Loucy (cell line): ENCODE measurements at regions not wholly inside any gene's neighbourhood (a gene's known extent, or its start where the extent isn't known, plus 50 kb on each side); places are given as distances from the start of the nearest gene placed in this dataset.

ENCODE experiments used
- H2AFZ ChIP-seq: fragments of 200-600 bp; sonication (generic); 2 replicates; pipeline ENCODE4 v1.6.0; 2016; ENCODE audit warnings: antibody characterized with exemption, mild to moderate bottlenecking, low read length, moderate library complexity
- H3F3A ChIP-seq: fragments of 200-600 bp; 2 replicates; pipeline ENCODE4 v1.6.0; 2016; ENCODE audit warnings: antibody characterized with exemption, low read depth, mild to moderate bottlenecking
- H3K27me3 ChIP-seq: fragments of 200-600 bp; sonication (generic); 2 replicates; pipeline ENCODE4 v1.6.1; 2014; ENCODE audit warnings: low read length, mild to moderate bottlenecking; ENCODE audit not compliant: insufficient read depth, poor library complexity, severe bottlenecking
- H3K36me3 ChIP-seq: fragments of 200-600 bp; sonication (generic); 2 replicates; pipeline ENCODE4 v1.6.1; 2016; ENCODE audit warnings: low read length; ENCODE audit not compliant: insufficient read depth
- H3K4me1 ChIP-seq: fragments of 200-600 bp; sonication (generic); 2 replicates; pipeline ENCODE4 v1.5.1; 2014; ENCODE audit warnings: low read length, mild to moderate bottlenecking; ENCODE audit not compliant: insufficient read depth, poor library complexity, severe bottlenecking
- H3K4me2 ChIP-seq: fragments of 200-600 bp; sonication (generic); 2 replicates; pipeline ENCODE4 v1.6.0; 2014; ENCODE audit warnings: antibody characterized with exemption, low read length, low read depth, mild to moderate bottlenecking; ENCODE audit not compliant: poor library complexity, severe bottlenecking
- H3K4me3 ChIP-seq: fragments of 200-600 bp; sonication (generic); 2 replicates; pipeline ENCODE4 v1.5.1; 2014; ENCODE audit warnings: low read length, mild to moderate bottlenecking, mixed read lengths; ENCODE audit not compliant: poor library complexity, severe bottlenecking
- H3K79me2 ChIP-seq: fragments of 200-600 bp; sonication (generic); 2 replicates; pipeline ENCODE4 v1.6.1; 2014; ENCODE audit warnings: low read length; ENCODE audit not compliant: insufficient read depth
- H3K9ac ChIP-seq: fragments of 200-600 bp; sonication (generic); 2 replicates; pipeline ENCODE4 v1.6.0; 2014; ENCODE audit warnings: mild to moderate bottlenecking, low read depth, low read length, moderate library complexity; ENCODE audit not compliant: poor library complexity, severe bottlenecking
- H3K9me2 ChIP-seq: fragments of 200-600 bp; sonication (generic); replicated peaks from 2 replicates; pipeline ENCODE4 v1.6.1; 2016; ENCODE audit warnings: low read depth, low read length, mixed read lengths
- H3K9me3 ChIP-seq: fragments of 200-600 bp; sonication (generic); 2 replicates; pipeline ENCODE4 v1.6.1; 2014; ENCODE audit warnings: mild to moderate bottlenecking, antibody characterized with exemption, low read length, low read depth; ENCODE audit not compliant: insufficient read depth
- H4K20me1 ChIP-seq: fragments of 200-600 bp; sonication (generic); 2 replicates; pipeline ENCODE4 v1.6.0; 2014; ENCODE audit warnings: antibody characterized with exemption, low read length, mild to moderate bottlenecking; ENCODE audit not compliant: insufficient read depth, poor library complexity, severe bottlenecking
- EZH2phosphoT487 ChIP-seq: fragments of 200-600 bp; IDR thresholded peaks from 2 replicates; pipeline ENCODE4 v1.6.1; 2018; ENCODE audit warnings: antibody characterized with exemption, mild to moderate bottlenecking, moderate library complexity, borderline replicate concordance
- TF ChIP-seq, protein P1 (sequence below): fragments of 200-600 bp; sonication (generic); conservative IDR thresholded peaks from 2 replicates; pipeline ENCODE4 v1.5.1; 2014; ENCODE audit warnings: mild to moderate bottlenecking, antibody characterized with exemption, low read length

- Histone ChIP-seq H3K4me2 (no peak overlapping the region), H3K36me3 (no peaks in the 10 kb centered on the region), H3K27me3 (no peaks in the 10 kb centered on the region), H3K4me3 (no peak overlapping the region), H3F3A (no peaks in the 10 kb centered on the region), H4K20me1 (no peaks in the 10 kb centered on the region), H2AFZ (no peak overlapping the region), H3K9me2 (no peaks in the 10 kb centered on the region), H3K79me2 (no peaks in the 10 kb centered on the region), H3K9ac (no peak overlapping the region), H3K4me1 (peaks cover 66% of the 10 kb centered on the region), H3K9me3 (no peaks in the 10 kb centered on the region)
- TF ChIP-seq EZH2phosphoT487 = no peak
- TF ChIP-seq, protein P1, sequence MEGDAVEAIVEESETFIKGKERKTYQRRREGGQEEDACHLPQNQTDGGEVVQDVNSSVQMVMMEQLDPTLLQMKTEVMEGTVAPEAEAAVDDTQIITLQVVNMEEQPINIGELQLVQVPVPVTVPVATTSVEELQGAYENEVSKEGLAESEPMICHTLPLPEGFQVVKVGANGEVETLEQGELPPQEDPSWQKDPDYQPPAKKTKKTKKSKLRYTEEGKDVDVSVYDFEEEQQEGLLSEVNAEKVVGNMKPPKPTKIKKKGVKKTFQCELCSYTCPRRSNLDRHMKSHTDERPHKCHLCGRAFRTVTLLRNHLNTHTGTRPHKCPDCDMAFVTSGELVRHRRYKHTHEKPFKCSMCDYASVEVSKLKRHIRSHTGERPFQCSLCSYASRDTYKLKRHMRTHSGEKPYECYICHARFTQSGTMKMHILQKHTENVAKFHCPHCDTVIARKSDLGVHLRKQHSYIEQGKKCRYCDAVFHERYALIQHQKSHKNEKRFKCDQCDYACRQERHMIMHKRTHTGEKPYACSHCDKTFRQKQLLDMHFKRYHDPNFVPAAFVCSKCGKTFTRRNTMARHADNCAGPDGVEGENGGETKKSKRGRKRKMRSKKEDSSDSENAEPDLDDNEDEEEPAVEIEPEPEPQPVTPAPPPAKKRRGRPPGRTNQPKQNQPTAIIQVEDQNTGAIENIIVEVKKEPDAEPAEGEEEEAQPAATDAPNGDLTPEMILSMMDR = no peak
These were observed 178.8 kb upstream of the PFKP start for GRCh38 chr10:2888403-2889004.

DNA sequence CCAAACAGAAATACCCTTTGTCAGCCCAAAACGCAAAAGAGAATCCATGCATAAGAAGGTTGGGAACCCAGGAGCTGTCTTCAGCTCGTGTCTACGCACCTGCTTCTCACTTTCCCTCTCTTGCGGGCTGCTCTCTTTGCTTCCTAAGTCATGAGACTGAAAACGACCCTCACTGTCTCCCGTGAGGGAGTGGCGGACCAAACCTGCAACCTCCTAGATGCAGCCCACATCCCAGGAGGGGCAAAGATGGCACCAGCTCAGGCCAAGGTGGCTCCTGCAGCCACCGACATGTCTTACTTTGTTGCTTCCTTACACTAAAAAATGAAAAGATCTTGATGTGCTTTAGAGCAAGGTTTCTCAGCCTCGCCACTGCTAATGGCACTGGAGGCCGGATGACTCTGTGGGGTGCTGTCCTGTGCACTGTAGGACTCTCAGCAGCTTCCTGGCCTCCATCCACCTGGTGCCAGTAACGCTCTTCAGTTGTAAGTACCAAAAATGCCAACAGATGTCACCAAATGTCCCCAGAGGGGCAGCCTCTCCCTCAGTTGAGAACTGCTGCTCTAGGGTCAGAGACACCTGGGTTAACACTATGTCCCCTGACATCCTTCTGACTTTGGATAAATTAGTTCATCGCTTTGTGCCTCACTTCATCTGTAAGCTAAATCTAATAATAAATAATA, 179.8 kb upstream of the PFKP start:
- H3K79me2 ChIP-seq = no peaks in the 10 kb centered on the region
- no peaks in the 10 kb centered on the region for H3K9me3 ChIP-seq
- no peaks in the 10 kb centered on the region for H4K20me1 ChIP-seq
- no peak for TF ChIP-seq EZH2phosphoT487
- TF ChIP-seq, protein P1 = peak; percentile 72
- H3K9ac ChIP-seq = peak overlapping the region; percentile 69
- H3K4me1 ChIP-seq = peaks cover 76% of the 10 kb centered on the region
- no peak overlapping the region for H2AFZ ChIP-seq
- no peaks in the 10 kb centered on the region for H3K36me3 ChIP-seq
- no peaks in the 10 kb centered on the region for H3K9me2 ChIP-seq
- no peak overlapping the region for H3K4me2 ChIP-seq
- H3K27me3 ChIP-seq = no peaks in the 10 kb centered on the region
- no peaks in the 10 kb centered on the region for H3F3A ChIP-seq
- H3K4me3 ChIP-seq = no peak overlapping the region

- TF ChIP-seq, protein P1 = no peak
- TF ChIP-seq EZH2phosphoT487 = no peak
- no peak overlapping the region for H3K4me3 ChIP-seq
- H3K79me2 ChIP-seq = no peaks in the 10 kb centered on the region
- H3F3A ChIP-seq = no peaks in the 10 kb centered on the region
- H3K9ac ChIP-seq = peak overlapping the region; percentile 69
- peak overlapping the region; percentile 65 for H3K4me2 ChIP-seq
- no peaks in the 10 kb centered on the region for H3K9me2 ChIP-seq
- H3K4me1 ChIP-seq = peaks cover 80% of the 10 kb centered on the region
- no peaks in the 10 kb centered on the region for H4K20me1 ChIP-seq
- no peaks in the 10 kb centered on the region for H3K9me3 ChIP-seq
- no peak overlapping the region for H2AFZ ChIP-seq
- H3K27me3 ChIP-seq = no peaks in the 10 kb centered on the region
- H3K36me3 ChIP-seq = no peaks in the 10 kb centered on the region
These were observed 180.7 kb upstream of the PFKP start for GRCh38 chr10:2886662-2887061.
